Activated CD4-positive, alpha-beta memory T cell treated with anti-CD3 and anti-CD28 coated beads, Interleukin-2, amount 10 ng/mL, durations not matched to agents 7 days and 5 days (primary cell): ENCODE measurements at regions not wholly inside any gene's neighbourhood (a gene's known extent, or its start where the extent isn't known, plus 50 kb on each side); places are given as distances from the start of the nearest gene placed in this dataset.

Experiments
- CTCF ChIA-PET: fragments of 350-600 bp; sonication (Branson Sonifier 250); formaldehyde crosslinking; loops from one replicate; lab custom pipeline; 2021; ENCODE audit warnings: antibody characterized with exemption, inconsistent platforms; lab: Charles Lee
- POLR2A ChIA-PET: fragments of 350-600 bp; sonication (Branson Sonifier 250); formaldehyde crosslinking; loops from one replicate; lab custom pipeline; 2021; ENCODE audit warnings: antibody characterized with exemption; lab: Charles Lee
- DNase-seq: peaks from one replicate; pipeline ENCODE4 v3.0.0-alpha.2; 2020
- H3K27ac Mint-ChIP-seq: one replicate; pipeline ENCODE4 v1.8.0; 2021; ENCODE audit warnings: mild to moderate bottlenecking, mixed read lengths
- H3K27me3 Mint-ChIP-seq: one replicate; pipeline ENCODE4 v1.8.0; 2021; ENCODE audit warnings: mixed read lengths
- H3K36me3 Mint-ChIP-seq: one replicate; pipeline ENCODE4 v1.8.0; 2021; ENCODE audit warnings: low read depth, mixed read lengths
- H3K4me1 Mint-ChIP-seq: one replicate; pipeline ENCODE4 v1.8.0; 2021; ENCODE audit warnings: mixed read lengths
- H3K4me3 Mint-ChIP-seq: one replicate; pipeline ENCODE4 v1.8.0; 2021; ENCODE audit warnings: mild to moderate bottlenecking, mixed read lengths
- H3K9me3 Mint-ChIP-seq: one replicate; pipeline ENCODE4 v1.8.0; 2021; ENCODE audit warnings: mixed read lengths

DNA sequence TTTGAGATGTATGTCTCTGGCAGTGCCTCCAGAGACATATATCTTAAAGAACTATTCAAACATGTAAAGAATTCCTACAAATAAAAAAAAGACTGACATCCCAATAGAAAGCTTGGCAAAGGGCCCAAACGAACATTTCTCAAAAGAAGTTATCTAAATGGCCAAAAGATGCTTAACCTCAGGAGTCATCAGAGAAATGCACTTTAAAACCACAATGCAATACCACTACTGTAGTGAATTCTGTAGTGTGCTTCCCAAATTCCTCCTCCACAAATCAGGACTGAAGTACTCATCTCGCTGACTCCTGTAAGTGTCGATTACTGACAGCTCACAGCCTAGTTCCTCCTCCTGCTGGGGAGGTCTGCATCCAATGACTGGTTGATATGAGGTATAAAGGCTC lies 129.0 kb upstream of the MAMLD1 start:
- Mint-ChIP-seq H3K9me3 (no peaks in the 10 kb centered on the region), H3K4me1 (no peaks in the 10 kb centered on the region), H3K27ac (no peak overlapping the region), H3K27me3 (no peaks in the 10 kb centered on the region), H3K36me3 (no peaks in the 10 kb centered on the region), H3K4me3 (no peak overlapping the region)
- ChIA-PET POLR2A (no interaction called here), CTCF (no interaction called here)
- no peak for DNase-seq

DNA sequence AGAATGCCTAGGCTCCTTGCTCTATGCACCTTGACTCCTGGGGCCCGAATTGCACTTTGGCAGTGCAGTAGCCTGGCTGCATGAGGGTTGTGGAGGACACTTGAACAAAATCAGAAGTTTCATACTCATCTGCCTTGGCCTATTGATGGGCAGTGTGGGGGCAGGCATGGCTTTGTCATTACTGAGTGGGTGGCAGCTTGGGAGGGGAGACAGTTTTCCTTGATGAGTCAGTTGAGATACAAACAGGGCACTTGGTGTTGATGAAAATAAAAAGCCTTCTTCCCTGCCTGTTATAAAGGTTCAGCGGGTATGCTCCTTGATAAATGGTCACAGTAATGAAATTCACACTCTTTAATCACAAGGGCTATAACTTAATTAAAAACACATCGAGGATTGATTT lies 126.8 kb upstream of the MAMLD1 start:
- ChIA-PET POLR2A (no interaction called here), CTCF (no interaction called here)
- DNase-seq: no peak
- Mint-ChIP-seq H3K36me3 (no peaks in the 10 kb centered on the region), H3K4me1 (no peaks in the 10 kb centered on the region), H3K4me3 (no peak overlapping the region), H3K27ac (no peak overlapping the region), H3K27me3 (no peaks in the 10 kb centered on the region), H3K9me3 (no peaks in the 10 kb centered on the region)

DNA sequence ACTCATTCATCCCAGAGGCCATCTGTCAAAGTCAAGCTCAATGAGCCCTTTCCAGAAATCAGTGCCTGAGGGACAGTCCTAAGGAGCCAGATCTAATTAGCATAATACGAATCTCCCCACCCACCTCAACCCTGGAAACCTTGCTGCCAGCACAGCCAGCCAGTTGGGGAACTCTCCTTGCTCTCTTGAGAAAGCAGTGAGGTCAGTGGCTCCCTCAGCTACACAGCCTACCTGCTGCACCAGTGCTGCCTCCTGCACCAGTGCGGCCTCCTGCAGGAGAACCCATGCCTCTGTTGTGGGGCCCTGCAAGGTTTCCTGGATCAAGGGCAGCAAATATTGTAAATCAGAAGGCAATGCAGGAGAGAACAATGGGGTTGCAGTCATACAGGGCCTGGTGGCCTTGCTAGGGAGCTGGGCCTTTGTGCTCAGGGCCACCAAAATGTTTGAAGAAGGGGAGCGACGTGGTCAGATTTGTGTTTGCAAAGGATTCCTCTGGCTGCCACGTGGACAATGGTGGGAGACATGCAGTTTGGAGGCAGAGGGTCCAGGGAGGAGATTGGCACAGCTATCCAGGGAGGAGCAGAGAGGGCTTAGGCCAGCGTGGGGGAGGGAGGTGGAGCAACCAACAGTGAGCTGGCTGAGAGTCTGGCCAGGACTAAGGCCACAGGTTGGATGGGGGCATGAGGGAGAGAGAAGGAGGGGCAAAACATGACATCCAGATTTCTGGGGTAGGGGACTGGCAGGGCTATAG lies 124.3 kb upstream of the MAMLD1 start:
- no peak for DNase-seq
- Mint-ChIP-seq H3K4me3 (no peak overlapping the region), H3K27me3 (no peaks in the 10 kb centered on the region), H3K4me1 (no peaks in the 10 kb centered on the region), H3K27ac (no peak overlapping the region), H3K36me3 (no peaks in the 10 kb centered on the region), H3K9me3 (no peaks in the 10 kb centered on the region)
- CTCF ChIA-PET: no interaction called here
- POLR2A ChIA-PET: no interaction called here

DNA sequence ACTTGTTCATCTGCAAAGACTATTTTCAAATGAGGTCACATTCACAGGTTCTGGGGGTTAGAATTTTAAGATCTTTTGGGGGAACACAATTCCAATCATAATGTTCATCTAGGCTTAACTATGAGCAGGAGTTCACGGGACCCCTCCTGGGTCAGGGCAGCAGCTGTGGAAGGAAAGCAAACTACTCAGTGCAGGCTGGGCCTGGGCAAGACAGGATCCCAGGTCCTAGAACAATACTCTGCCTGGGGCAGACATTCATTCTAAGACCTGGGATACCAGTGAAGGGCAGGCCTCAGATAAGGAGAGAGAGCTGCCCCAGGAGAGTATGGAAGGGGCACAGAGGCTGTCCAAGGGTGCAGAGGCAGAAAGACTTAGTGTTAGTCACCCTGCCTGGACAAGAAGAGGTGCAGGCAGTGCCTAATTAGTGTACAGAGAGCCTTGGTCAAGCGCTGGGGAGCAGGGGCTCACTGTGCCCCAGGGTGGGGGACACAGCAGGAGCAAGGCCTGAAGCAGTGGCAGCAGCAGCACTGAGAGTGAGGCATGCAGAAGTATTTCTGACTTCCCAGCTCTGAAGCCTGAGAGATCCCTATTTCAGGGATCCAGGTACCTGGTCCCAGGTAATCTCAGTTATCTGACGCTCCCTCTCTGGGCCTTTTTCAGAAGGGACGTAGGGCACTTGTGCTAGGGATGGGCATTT lies 123.0 kb upstream of the MAMLD1 start:
- Mint-ChIP-seq H3K36me3 (no peaks in the 10 kb centered on the region), H3K4me1 (no peaks in the 10 kb centered on the region), H3K27me3 (no peaks in the 10 kb centered on the region), H3K9me3 (no peaks in the 10 kb centered on the region), H3K27ac (no peak overlapping the region), H3K4me3 (no peak overlapping the region)
- CTCF ChIA-PET: no interaction called here
- POLR2A ChIA-PET: no interaction called here
- no peak for DNase-seq

DNA sequence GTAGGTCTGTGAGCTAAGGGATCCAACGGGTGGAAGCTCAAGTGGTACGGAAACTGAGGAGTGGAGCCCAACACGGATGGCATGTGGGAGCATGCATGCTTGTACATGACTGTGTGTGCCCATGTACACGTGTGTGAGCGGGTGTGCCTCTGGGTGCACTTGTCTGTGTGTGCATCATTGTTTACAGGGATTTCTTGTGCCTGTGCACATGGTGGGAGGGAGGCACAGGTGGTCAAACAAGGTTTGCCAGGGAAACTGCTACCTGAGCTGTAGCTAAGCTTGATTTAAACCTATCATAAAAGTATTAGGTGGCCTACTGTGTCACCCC lies 122.5 kb upstream of the MAMLD1 start:
- DNase-seq: no peak
- Mint-ChIP-seq H3K4me3 (no peak overlapping the region), H3K9me3 (no peaks in the 10 kb centered on the region), H3K27me3 (no peaks in the 10 kb centered on the region), H3K36me3 (no peaks in the 10 kb centered on the region), H3K27ac (no peak overlapping the region), H3K4me1 (no peaks in the 10 kb centered on the region)
- CTCF ChIA-PET: no interaction called here
- POLR2A ChIA-PET: no interaction called here

DNA sequence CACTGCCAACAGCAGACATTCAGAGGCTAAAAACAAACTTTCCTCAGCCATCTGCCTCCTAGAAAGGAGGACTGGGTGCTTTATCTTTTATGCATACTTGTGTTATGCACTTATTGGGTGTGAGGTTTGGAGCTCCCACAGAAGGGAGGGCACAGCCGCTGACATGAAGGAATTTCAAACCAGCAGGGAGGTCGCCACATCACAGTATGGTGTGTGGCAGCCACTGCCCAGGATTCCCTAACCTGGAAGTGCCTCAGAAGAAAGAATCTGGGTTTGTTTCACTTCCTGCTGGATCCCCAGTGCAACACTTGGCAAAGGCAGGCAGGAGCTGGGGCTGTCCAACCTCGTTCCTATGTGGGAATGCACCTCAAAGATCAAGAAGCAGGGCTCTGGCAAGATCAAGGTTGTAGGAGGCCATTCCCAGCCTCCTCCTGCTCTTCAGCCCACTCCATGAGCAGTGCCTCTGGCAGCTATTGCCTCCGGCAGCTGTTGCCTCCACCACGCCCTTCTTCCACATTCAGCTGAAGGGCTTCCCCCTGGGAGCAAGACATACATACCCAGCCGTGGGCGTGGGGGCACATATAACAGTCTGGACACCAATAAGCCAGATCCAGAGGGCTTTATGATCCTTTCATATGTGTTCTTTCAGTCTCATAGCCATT lies 109.0 kb upstream of the MAMLD1 start:
- no peak overlapping the region for H3K27ac Mint-ChIP-seq
- peaks cover 11% of the 10 kb centered on the region for H3K4me1 Mint-ChIP-seq
- H3K9me3 Mint-ChIP-seq: no peaks in the 10 kb centered on the region
- DNase-seq: no peak
- POLR2A ChIA-PET: no interaction called here
- CTCF ChIA-PET: no interaction called here
- no peak overlapping the region for H3K4me3 Mint-ChIP-seq
- H3K36me3 Mint-ChIP-seq: no peaks in the 10 kb centered on the region
- H3K27me3 Mint-ChIP-seq: no peaks in the 10 kb centered on the region

DNA sequence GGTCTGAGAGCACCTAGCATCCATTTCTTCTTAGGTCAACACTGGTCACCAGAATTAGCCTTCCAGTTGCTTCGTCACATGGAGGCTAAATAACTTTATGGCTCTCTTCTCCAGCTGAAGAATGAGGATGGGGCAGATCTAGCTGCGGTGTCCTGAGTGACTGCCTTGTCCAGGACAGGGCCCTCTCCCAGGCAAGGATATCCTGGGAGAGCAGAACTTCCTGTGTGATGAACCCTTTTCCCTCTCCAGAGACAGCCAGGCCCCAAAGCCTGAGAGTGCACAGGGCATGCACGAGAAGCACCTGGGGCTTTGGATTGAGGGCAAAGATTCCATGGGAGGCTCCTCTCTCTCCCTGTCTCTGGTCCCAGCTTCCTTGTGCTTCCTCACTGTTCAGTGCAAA lies 108.2 kb upstream of the MAMLD1 start:
- ChIA-PET POLR2A (no interaction called here), CTCF (no interaction called here)
- Mint-ChIP-seq H3K27ac (no peak overlapping the region), H3K9me3 (no peaks in the 10 kb centered on the region), H3K36me3 (no peaks in the 10 kb centered on the region), H3K4me3 (no peak overlapping the region), H3K4me1 (peaks cover 11% of the 10 kb centered on the region), H3K27me3 (no peaks in the 10 kb centered on the region)
- no peak for DNase-seq

DNA sequence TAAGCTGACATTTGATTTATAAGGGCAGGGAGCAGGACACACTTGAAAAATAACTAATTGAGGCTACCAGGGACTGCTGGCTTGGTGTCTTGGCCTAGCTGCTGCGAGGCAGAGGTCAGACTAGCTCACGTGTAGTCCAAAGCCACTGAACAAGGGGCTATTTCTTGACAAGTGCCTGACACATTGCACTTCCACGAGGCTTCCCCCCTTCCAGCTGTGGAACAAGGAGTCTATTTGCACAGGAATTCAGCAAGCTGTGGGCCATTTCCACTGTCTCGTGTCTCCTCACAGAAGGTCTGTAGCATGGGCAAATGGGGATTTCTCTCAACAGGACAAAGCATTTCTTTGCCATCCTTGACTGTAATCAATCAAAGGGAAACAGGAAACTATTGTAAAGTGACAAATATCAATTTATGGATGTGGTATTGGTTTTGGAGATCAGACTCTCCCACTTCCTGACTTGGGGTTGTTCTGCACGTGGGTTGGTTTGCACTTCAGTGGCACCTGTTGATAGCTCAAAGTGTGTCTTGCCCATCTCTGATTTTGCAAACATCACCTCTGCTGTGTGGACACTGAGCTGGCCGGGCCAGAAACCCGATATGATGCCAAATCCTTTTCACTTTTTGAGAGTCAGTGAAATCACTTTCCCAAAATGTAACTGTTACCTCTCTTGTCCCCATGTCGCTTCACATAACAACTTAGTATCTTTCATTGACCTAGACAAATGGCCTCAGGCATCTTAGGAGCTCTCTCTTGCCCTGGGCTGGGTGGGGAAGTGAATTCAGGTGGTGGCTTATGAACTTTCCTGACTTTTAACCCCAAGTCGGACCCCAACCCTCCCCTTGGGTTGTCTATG lies 107.4 kb upstream of the MAMLD1 start:
- H3K36me3 Mint-ChIP-seq: no peaks in the 10 kb centered on the region
- no peak overlapping the region for H3K4me3 Mint-ChIP-seq
- H3K27ac Mint-ChIP-seq: no peak overlapping the region
- no peaks in the 10 kb centered on the region for H3K9me3 Mint-ChIP-seq
- POLR2A ChIA-PET: no interaction called here
- H3K4me1 Mint-ChIP-seq: peaks cover 11% of the 10 kb centered on the region
- DNase-seq: no peak
- no peaks in the 10 kb centered on the region for H3K27me3 Mint-ChIP-seq
- CTCF ChIA-PET: no interaction called here

DNA sequence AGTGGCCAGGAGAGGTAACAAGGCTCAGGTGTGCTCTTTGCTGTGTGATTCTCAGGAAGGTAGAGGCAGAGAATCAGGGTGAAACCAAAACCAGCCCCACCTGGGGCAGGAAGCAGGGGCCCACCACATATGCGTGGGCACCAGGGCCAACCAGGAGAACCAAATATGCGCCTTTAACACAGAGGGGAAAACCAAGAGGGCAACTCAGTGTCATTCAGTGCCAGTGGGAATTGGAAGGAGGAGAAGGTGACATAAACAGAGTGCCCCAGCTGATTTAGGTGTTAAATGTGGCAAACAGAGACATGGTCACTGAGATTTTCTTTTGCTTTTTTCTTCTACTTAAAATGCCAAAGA lies 106.8 kb upstream of the MAMLD1 start:
- no peak for DNase-seq
- H3K4me3 Mint-ChIP-seq: no peak overlapping the region
- POLR2A ChIA-PET: no interaction called here
- H3K4me1 Mint-ChIP-seq: peaks cover 11% of the 10 kb centered on the region
- CTCF ChIA-PET: no interaction called here
- H3K27ac Mint-ChIP-seq: no peak overlapping the region
- H3K27me3 Mint-ChIP-seq: no peaks in the 10 kb centered on the region
- H3K9me3 Mint-ChIP-seq: no peaks in the 10 kb centered on the region
- no peaks in the 10 kb centered on the region for H3K36me3 Mint-ChIP-seq

DNA sequence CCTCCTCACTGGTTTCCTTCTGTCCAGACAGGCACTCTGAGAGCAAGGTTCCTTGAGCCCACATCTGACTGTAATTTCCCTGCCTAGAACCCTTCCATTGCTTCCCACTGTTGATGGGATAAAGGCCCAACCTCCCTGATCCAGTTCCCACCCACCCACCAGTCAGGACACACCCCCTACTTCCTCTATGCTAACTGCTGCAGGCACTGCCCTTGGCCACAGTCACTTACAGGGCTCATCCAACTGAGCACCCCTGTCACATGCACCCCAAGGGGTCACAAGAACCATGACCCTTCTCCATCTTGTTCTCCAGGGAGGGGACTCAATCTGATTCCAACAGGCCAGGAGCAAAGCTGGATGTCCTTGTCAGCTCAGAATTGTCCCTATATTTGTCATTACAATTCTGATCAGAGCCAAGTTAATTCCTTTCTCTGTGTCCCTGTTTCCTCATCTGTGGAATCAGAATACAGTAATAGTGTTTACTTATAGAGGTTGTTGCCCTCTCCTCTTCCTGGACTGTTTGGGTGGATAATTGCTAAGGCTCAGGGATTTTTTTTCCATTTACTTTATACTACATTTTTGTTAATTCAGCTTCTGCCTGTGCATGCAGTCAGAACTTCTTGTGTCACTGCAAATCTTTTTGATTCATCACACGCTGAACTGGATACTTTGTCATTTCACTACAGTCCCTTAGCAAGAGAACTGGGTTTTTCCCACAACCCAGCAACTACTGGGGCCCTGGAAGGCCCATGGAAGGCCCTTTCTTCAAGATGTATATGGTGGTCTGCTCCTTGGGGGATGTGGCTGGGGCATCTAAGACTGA lies 105.6 kb upstream of the MAMLD1 start:
- ChIA-PET POLR2A (no interaction called here), CTCF (no interaction called here)
- Mint-ChIP-seq H3K27me3 (no peaks in the 10 kb centered on the region), H3K27ac (no peak overlapping the region), H3K4me3 (no peak overlapping the region), H3K4me1 (peaks cover 11% of the 10 kb centered on the region), H3K36me3 (no peaks in the 10 kb centered on the region), H3K9me3 (no peaks in the 10 kb centered on the region)
- no peak for DNase-seq

DNA sequence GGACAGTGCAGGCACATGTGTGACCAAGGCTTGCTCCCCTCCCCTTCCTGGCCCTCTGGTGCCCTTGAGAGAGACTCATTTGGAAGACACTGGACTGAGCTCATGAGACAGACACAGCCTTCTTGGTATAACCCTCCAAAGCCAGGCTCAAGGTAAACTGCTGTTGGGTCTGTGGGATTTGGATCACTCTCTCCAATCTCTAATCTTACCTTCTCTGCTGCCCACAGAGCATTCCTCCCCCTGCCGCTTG lies 105.0 kb upstream of the MAMLD1 start:
- Mint-ChIP-seq H3K9me3 (no peaks in the 10 kb centered on the region), H3K27ac (no peak overlapping the region), H3K4me1 (peaks cover 11% of the 10 kb centered on the region), H3K27me3 (no peaks in the 10 kb centered on the region), H3K36me3 (no peaks in the 10 kb centered on the region), H3K4me3 (no peak overlapping the region)
- POLR2A ChIA-PET: no interaction called here
- CTCF ChIA-PET: no interaction called here
- DNase-seq: no peak

DNA sequence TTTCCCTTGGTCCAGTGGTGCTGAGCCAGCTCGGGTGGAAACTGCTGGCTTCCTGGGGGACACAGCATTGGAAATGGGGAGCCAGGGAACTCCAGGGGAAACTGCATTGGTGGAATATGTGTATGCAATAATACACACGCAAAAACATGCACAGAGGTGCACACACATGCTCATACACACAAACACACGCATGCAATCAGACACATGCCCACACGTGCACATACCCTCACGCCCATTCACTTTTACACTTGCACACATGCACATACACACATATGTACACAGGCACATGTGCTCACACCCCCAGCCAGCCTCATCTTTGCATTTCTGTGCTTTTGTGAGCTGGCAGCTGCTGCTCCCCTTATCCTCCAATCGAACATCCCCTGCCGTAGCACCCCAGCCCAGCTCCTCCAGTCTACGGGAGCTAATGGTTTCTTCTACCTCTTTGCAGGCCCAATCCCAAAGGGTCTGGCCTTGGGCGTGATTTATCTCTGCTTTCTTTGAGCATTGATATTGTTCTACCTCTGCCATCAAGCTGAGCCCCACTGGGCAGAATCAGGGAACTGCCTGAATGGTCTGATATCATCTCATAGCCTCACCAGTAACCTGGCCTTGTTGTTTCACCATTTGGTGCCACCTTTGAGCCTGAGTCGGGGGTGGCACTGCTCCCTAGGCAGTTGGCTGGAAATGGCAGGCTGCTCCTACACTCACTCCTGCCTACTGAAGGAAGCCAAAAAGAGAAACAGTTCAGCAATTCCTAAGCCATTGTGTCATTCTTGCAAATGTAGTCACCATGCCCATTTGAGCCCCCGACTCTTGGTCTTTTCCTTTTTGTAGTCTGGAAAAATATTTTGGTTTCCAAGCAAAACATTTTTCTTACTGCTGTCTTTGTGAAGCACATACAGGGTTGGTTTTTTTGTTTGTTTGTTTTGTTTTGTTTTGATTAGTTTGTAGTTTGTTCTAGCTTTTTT lies 104.4 kb upstream of the MAMLD1 start:
- CTCF ChIA-PET: no interaction called here
- H3K36me3 Mint-ChIP-seq: no peaks in the 10 kb centered on the region

More for the DNA sequence above, 104.4 kb upstream of the MAMLD1 start:
- Mint-ChIP-seq H3K9me3 (no peaks in the 10 kb centered on the region), H3K27me3 (no peaks in the 10 kb centered on the region), H3K27ac (no peak overlapping the region), H3K4me1 (peaks cover 11% of the 10 kb centered on the region), H3K4me3 (no peak overlapping the region)
- no peak for DNase-seq
- POLR2A ChIA-PET: no interaction called here
